H1 (cell line): ENCODE measurements at regions not wholly inside any gene's neighbourhood (a gene's known extent, or its start where the extent isn't known, plus 50 kb on each side); places are given as distances from the start of the nearest gene placed in this dataset.
A peak's percentile ranks its signal among the peaks of the same experiment; 100 is the strongest.

Experiments used
- CTCF ChIA-PET: fragments of 300-600 bp; sonication (Branson Sonifier 250); formaldehyde crosslinking; loops from one replicate; lab custom pipeline; 2021; ENCODE audit not compliant: partially characterized antibody; lab: Charles Lee
- POLR2A ChIA-PET: fragments of 300-600 bp; sonication (Branson Sonifier 250); formaldehyde crosslinking; loops from one replicate; lab custom pipeline; 2021; ENCODE audit warnings: inconsistent platforms; ENCODE audit not compliant: partially characterized antibody; lab: Charles Lee
- DNase-seq, 2 experiments: peaks; one replicate each; pipeline versions ENCODE4 v3.0.0 to v3.0.0-alpha.2; 2010 to 2022; ENCODE audit warnings: low spot score in 2 of 2, low read depth in 1 of 2, mixed read lengths in 1 of 2
- FAIRE-seq: peaks from 2 replicates; lab custom pipeline; 2011; peaks lifted over from hg19 to GRCh38; lab: Jason Lieb, UNC
- H2AFZ ChIP-seq: 2 replicates; pipeline ENCODE4 v1.8.1; 2012; ENCODE audit warnings: low read length, inconsistent platforms
- H2AK5ac ChIP-seq: 2 replicates; pipeline ENCODE4 v1.6.1; 2013; ENCODE audit warnings: low read depth, low read length
- H2BK120ac ChIP-seq: replicated peaks from 2 replicates; pipeline ENCODE3; 2013; ENCODE audit warnings: low read depth, low read length, inconsistent platforms
- H2BK12ac ChIP-seq: 2 replicates; pipeline ENCODE4 v1.6.1; 2013; ENCODE audit warnings: low read depth, low read length
- H2BK15ac ChIP-seq: 2 replicates; pipeline ENCODE4 v1.6.1; 2013; ENCODE audit warnings: low read length
- H2BK20ac ChIP-seq: 2 replicates; pipeline ENCODE4 v1.6.1; 2013; ENCODE audit warnings: low read length
- H2BK5ac ChIP-seq: 2 replicates; pipeline ENCODE4 v1.6.1; 2013; ENCODE audit warnings: low read depth, low read length
- H3K14ac ChIP-seq: 2 replicates; pipeline ENCODE4 v1.6.1; 2013; ENCODE audit warnings: inconsistent platforms; ENCODE audit not compliant: insufficient read length
- H3K18ac ChIP-seq: 2 replicates; pipeline ENCODE4 v1.6.1; 2013; ENCODE audit warnings: low read length; ENCODE audit errors: extremely low read depth
- H3K23ac ChIP-seq: 2 replicates; pipeline ENCODE4 v1.6.1; 2013; ENCODE audit warnings: inconsistent platforms; ENCODE audit not compliant: insufficient read length
- H3K23me2 ChIP-seq: 2 replicates; pipeline ENCODE4 v1.6.1; 2013; ENCODE audit warnings: low read depth, low read length
- H3K27ac ChIP-seq: 2 replicates; pipeline ENCODE4 v1.6.1; 2011; ENCODE audit warnings: low read depth, low read length, inconsistent platforms
- H3K27me3 ChIP-seq, 4 experiments: replicated peaks in 1 of 4; 1 replicate in 1 of 4; 2 replicates in 3 of 4; pipeline versions ENCODE4 v1.6.1 to v1.8.1; 2011 to 2013; ENCODE audit warnings: low read length in 3 of 4, mild to moderate bottlenecking in 3 of 4, inconsistent platforms in 2 of 4, mixed read lengths in 2 of 4, moderate library complexity in 1 of 4; ENCODE audit not compliant: control insufficient read depth in 3 of 4, insufficient read depth in 3 of 4; ENCODE audit errors: extremely low read depth in 1 of 4
- H3K36me3 ChIP-seq, 4 experiments: 2 replicates each; pipeline versions ENCODE4 v1.6.1 to v1.8.1; 2011 to 2013; ENCODE audit warnings: mild to moderate bottlenecking in 4 of 4, low read length in 3 of 4, moderate library complexity in 2 of 4, control low read depth in 1 of 4, inconsistent platforms in 1 of 4; ENCODE audit not compliant: insufficient read depth in 4 of 4, control insufficient read depth in 2 of 4
- H3K4ac ChIP-seq: replicated peaks from 2 replicates; pipeline ENCODE3; 2013; ENCODE audit warnings: low read length, low read depth, mixed read lengths, inconsistent platforms; ENCODE audit not compliant: insufficient read length
- H3K4me1 ChIP-seq, 4 experiments: replicated peaks in 1 of 4; 1 replicate in 1 of 4; 2 replicates in 3 of 4; pipeline versions ENCODE4 v1.6.1 to v1.8.1; 2011 to 2013; ENCODE audit warnings: low read length in 3 of 4, inconsistent platforms in 2 of 4, mixed read lengths in 1 of 4; ENCODE audit not compliant: insufficient read depth in 4 of 4, control insufficient read depth in 3 of 4
- H3K4me2 ChIP-seq, 2 experiments: 2 replicates each; pipeline versions ENCODE4 v1.6.1 to v1.8.1; 2011 to 2013; ENCODE audit warnings: low read depth in 2 of 2, low read length in 2 of 2, control low read depth in 1 of 2, inconsistent platforms in 1 of 2, mild to moderate bottlenecking in 1 of 2; ENCODE audit not compliant: insufficient read depth in 1 of 2
- H3K4me3 ChIP-seq, 4 experiments: fragments of 200-600, 300-600 bp in 1 of 4; sonication (generic), shearing (Covaris generic), sonication (Bioruptor Twin) in 1 of 4; 2 replicates each; pipeline versions ENCODE4 v1.5.1 to v1.8.1; 2011 to 2016; ENCODE audit warnings: low read length in 4 of 4, low read depth in 3 of 4, control low read depth in 2 of 4, inconsistent platforms in 2 of 4, mild to moderate bottlenecking in 2 of 4, mixed read lengths in 1 of 4, moderate library complexity in 1 of 4; ENCODE audit not compliant: insufficient read depth in 2 of 4; ENCODE audit errors: extremely low read depth in 1 of 4
- H3K56ac ChIP-seq: replicated peaks from 2 replicates; pipeline ENCODE3; 2013; ENCODE audit warnings: low read depth, mild to moderate bottlenecking, mixed read lengths, low read length, inconsistent platforms; ENCODE audit not compliant: insufficient read length
- H3K79me1 ChIP-seq: 2 replicates; pipeline ENCODE4 v1.6.1; 2013; ENCODE audit warnings: low read depth, low read length, control low read depth
- H3K79me2 ChIP-seq, 2 experiments: 2 replicates each; pipeline versions ENCODE4 v1.6.1 to v1.8.1; 2012 to 2013; ENCODE audit warnings: low read length in 2 of 2, mild to moderate bottlenecking in 2 of 2, inconsistent platforms in 1 of 2; ENCODE audit not compliant: insufficient read depth in 2 of 2, control insufficient read depth in 1 of 2
- H3K9ac ChIP-seq, 4 experiments: replicated peaks in 1 of 4; 1 replicate in 1 of 4; 2 replicates in 3 of 4; pipeline versions ENCODE4 v1.6.1 to v1.8.1; 2011 to 2013; ENCODE audit warnings: low read depth in 3 of 4, low read length in 3 of 4, control low read depth in 2 of 4, mild to moderate bottlenecking in 2 of 4, moderate library complexity in 2 of 4, inconsistent platforms in 1 of 4; ENCODE audit errors: extremely low read depth in 1 of 4
- H3K9me3 ChIP-seq, 2 experiments: 2 replicates each; pipeline versions ENCODE4 v1.6.1 to v1.8.1; 2012 to 2013; ENCODE audit warnings: mild to moderate bottlenecking in 2 of 2, moderate library complexity in 2 of 2, control low read depth in 1 of 2, inconsistent platforms in 1 of 2, low read depth in 1 of 2, low read length in 1 of 2, mixed read lengths in 1 of 2; ENCODE audit not compliant: insufficient read depth in 2 of 2
- H4K20me1 ChIP-seq, 2 experiments: replicated peaks in 1 of 2; 2 replicates each; pipeline versions ENCODE3 to v1.8.1; 2011 to 2013; ENCODE audit warnings: inconsistent platforms in 2 of 2, low read length in 2 of 2, mild to moderate bottlenecking in 1 of 2; ENCODE audit not compliant: insufficient read depth in 2 of 2, control insufficient read depth in 1 of 2
- H4K5ac ChIP-seq: 2 replicates; pipeline ENCODE4 v1.6.1; 2013; ENCODE audit warnings: low read length, low read depth, mixed read lengths, inconsistent platforms; ENCODE audit not compliant: insufficient read length
- H4K8ac ChIP-seq: 2 replicates; pipeline ENCODE4 v1.8.0; 2013; ENCODE audit warnings: mild to moderate bottlenecking, moderate library complexity, low read length, inconsistent platforms; ENCODE audit not compliant: insufficient read depth; ENCODE audit errors: extremely low read depth
- H4K91ac ChIP-seq: replicated peaks from 2 replicates; pipeline ENCODE3; 2013; ENCODE audit warnings: low read length, mixed read lengths, inconsistent platforms; ENCODE audit not compliant: insufficient read length
- CHD1 ChIP-seq: IDR thresholded peaks from 2 replicates; pipeline ENCODE4 v1.6.1; 2012; ENCODE audit warnings: low read depth, low read length, improper control_type of control experiment
- EP300 ChIP-seq, 2 experiments: IDR thresholded peaks; 1 replicate in 1 of 2; 2 replicates in 1 of 2; pipeline ENCODE4 v1.6.1; 2011 to 2012; ENCODE audit warnings: low read depth in 2 of 2, low read length in 2 of 2, mild to moderate bottlenecking in 2 of 2, borderline replicate concordance in 1 of 2, inconsistent platforms in 1 of 2, moderate library complexity in 1 of 2
- JUN ChIP-seq: IDR thresholded peaks from 2 replicates; pipeline ENCODE4 v1.6.1; 2011; ENCODE audit warnings: low read depth, mild to moderate bottlenecking, improper control_type of control experiment, low read length
- KDM4A ChIP-seq: IDR thresholded peaks from one replicate; pipeline ENCODE4 v1.7.1; 2012; ENCODE audit warnings: low read depth, mild to moderate bottlenecking, moderate library complexity, low read length, inconsistent platforms; ENCODE audit not compliant: severe bottlenecking
- RFX5 ChIP-seq: IDR thresholded peaks from 2 replicates; pipeline ENCODE4 v1.6.1; 2011; ENCODE audit warnings: low read depth, low read length, improper control_type of control experiment, borderline replicate concordance
- SIN3A ChIP-seq, 2 experiments: IDR thresholded peaks in 1 of 2; conservative IDR thresholded peaks in 1 of 2; 2 replicates each; pipeline ENCODE4 v1.6.1; 2011 to 2012; ENCODE audit warnings: low read length in 2 of 2, improper control_type of control experiment in 1 of 2, low read depth in 1 of 2, mild to moderate bottlenecking in 1 of 2
- SP2 ChIP-seq: IDR thresholded peaks from 2 replicates; pipeline ENCODE4 v1.6.1; 2012; ENCODE audit warnings: mild to moderate bottlenecking, low read length, inconsistent platforms
- SRF ChIP-seq: IDR thresholded peaks from 2 replicates; pipeline ENCODE4 v1.6.1; 2011; ENCODE audit warnings: mild to moderate bottlenecking, low read depth, low read length, moderate library complexity
- TAF7 ChIP-seq: optimal IDR thresholded peaks from 2 replicates; pipeline ENCODE3; 2011; ENCODE audit warnings: low read depth, mild to moderate bottlenecking, inconsistent platforms, low read length, moderate library complexity, borderline replicate concordance
- TCF12 ChIP-seq: IDR thresholded peaks from 2 replicates; pipeline ENCODE4 v1.6.1; 2011; ENCODE audit warnings: low read depth, mild to moderate bottlenecking, low read length
- YY1 ChIP-seq: IDR thresholded peaks from 2 replicates; pipeline ENCODE4 v1.6.1; 2011; ENCODE audit warnings: low read depth, mild to moderate bottlenecking, low read length
- WGBS, 2 experiments: shearing (Covaris generic) in 1 of 2; methylation state at CpG; one replicate each; pipeline versions ENCODE4 v1.1.6 to v1.1.7; 2013 to 2015; ENCODE audit warnings: low lambda C conversion rate in 2 of 2, mixed read lengths in 2 of 2, inconsistent platforms in 1 of 2, low coverage in 1 of 2, missing lambda C conversion rate in 1 of 2; ENCODE audit not compliant: insufficient replicate concordance in 2 of 2, insufficient coverage in 1 of 2, insufficient read length in 1 of 2; ENCODE audit errors: extremely low coverage in 1 of 2, missing lambda C conversion rate in 1 of 2; 5-methylcytosine and 5-hydroxymethylcytosine counted together
- TF ChIP-seq, protein P1 (sequence below), 3 experiments: IDR thresholded peaks; 1 replicate in 2 of 3; 2 replicates in 1 of 3; pipeline versions ENCODE4 v1.5.1 to v1.6.1; 2011; ENCODE audit warnings: low read length in 3 of 3, mild to moderate bottlenecking in 3 of 3, inconsistent platforms in 2 of 3, low read depth in 1 of 3, moderate library complexity in 1 of 3; ENCODE audit not compliant: insufficient read depth in 1 of 3; ENCODE audit errors: control extremely low read depth in 1 of 3

DNA sequence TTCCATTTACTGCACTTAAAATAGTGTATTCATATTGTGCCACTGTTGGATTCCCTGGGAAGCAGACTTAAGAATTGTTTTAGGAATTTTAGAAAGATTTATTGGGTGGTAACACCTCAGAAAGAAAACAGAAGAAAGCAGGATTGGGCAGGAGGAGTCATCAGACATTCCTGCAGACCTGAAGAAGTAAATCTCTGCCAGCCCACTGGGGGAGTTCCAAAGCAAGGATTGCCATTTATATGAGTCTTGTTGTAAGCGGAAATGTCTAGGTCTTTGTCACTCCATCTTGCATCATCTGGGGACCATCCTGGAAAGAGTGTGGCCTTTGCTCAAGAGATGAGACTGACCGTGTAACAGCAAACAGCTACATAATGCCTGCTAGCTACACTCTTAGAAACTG is 947.6 kb upstream of the POT1 start:
- Histone ChIP-seq H3K27ac (no peak overlapping the region), H2BK20ac (no peak overlapping the region), H2BK12ac (no peak overlapping the region), H3K27me3 (no peaks in the 10 kb centered on the region), H3K23ac (no peak overlapping the region), H2BK15ac (no peak overlapping the region), H3K4me3 (no peak overlapping the region), H3K18ac (no peak overlapping the region), H3K9me3 (peaks cover 10 to 11% of the 10 kb centered on the region in 2 experiments), H3K36me3 (peaks cover 0 to 2% (median 0%) of the 10 kb centered on the region in 4 experiments; a peak in 1 of 8 replicates), H4K91ac (no peak overlapping the region), H2AK5ac (no peak overlapping the region), H4K20me1 (no peaks in the 10 kb centered on the region), H2AFZ (0 out of 2 replicates have a peak overlapping the region, but pooled peaks have one; percentile 76), H4K5ac (no peak overlapping the region), H4K8ac (no peak overlapping the region), H2BK5ac (no peak overlapping the region), H3K4me2 (no peak overlapping the region), H2BK120ac (no peak overlapping the region), H3K79me1 (no peaks in the 10 kb centered on the region), H3K56ac (no peak overlapping the region), H3K14ac (no peak overlapping the region), H3K79me2 (no peaks in the 10 kb centered on the region), H3K4ac (no peak overlapping the region), H3K4me1 (no peaks in the 10 kb centered on the region), H3K9ac (no peak overlapping the region), H3K23me2 (no peaks in the 10 kb centered on the region)
- DNase-seq: no peak
- ChIA-PET POLR2A (no interaction called here), CTCF (no interaction called here)
- WGBS, 2 experiments: 85% methylated on average over 2 of the region's 2 CpGs; no CpG with 5 or more reads in 1 of the 2 experiments
- no peak for FAIRE-seq
- TF ChIP-seq TAF7: no peak
- TF ChIP-seq SRF: no peak
- TF ChIP-seq RFX5: no peak
- TF ChIP-seq KDM4A: no peak
- TF ChIP-seq CHD1: no peak
- TF ChIP-seq, protein P1, sequence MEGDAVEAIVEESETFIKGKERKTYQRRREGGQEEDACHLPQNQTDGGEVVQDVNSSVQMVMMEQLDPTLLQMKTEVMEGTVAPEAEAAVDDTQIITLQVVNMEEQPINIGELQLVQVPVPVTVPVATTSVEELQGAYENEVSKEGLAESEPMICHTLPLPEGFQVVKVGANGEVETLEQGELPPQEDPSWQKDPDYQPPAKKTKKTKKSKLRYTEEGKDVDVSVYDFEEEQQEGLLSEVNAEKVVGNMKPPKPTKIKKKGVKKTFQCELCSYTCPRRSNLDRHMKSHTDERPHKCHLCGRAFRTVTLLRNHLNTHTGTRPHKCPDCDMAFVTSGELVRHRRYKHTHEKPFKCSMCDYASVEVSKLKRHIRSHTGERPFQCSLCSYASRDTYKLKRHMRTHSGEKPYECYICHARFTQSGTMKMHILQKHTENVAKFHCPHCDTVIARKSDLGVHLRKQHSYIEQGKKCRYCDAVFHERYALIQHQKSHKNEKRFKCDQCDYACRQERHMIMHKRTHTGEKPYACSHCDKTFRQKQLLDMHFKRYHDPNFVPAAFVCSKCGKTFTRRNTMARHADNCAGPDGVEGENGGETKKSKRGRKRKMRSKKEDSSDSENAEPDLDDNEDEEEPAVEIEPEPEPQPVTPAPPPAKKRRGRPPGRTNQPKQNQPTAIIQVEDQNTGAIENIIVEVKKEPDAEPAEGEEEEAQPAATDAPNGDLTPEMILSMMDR (IDR thresholded peaks at IDR 0.05; ENCODE audit: control extremely low read depth in 1 of 3, insufficient read depth in 1 of 3, low read depth in 1 of 3, low read length in 3 of 3): no peak
- TF ChIP-seq JUN: no peak
- no peak for TF ChIP-seq SP2
- TF ChIP-seq YY1: no peak
- no peak for TF ChIP-seq TCF12
- no peak for TF ChIP-seq EP300 (IDR thresholded peaks at IDR 0.05; ENCODE audit: borderline replicate concordance in 1 of 2, low read depth in 2 of 2, low read length in 2 of 2)
- no peak for TF ChIP-seq SIN3A (conservative IDR thresholded peaks at IDR 0.05 in 1 of 2, IDR thresholded peaks at IDR 0.05 in 1 of 2; ENCODE audit: low read depth in 1 of 2, low read length in 2 of 2)
